Suppressor macrophage treated with lipopolysaccharide for 4 hours (primary cell): ENCODE measurements at regions not wholly inside any gene's neighbourhood (a gene's known extent, or its start where the extent isn't known, plus 50 kb on each side); places are given as distances from the start of the nearest gene placed in this dataset.

Experiments
- DNase-seq: peaks from one replicate; pipeline ENCODE4 v3.0.0-alpha.2; 2020

DNA sequence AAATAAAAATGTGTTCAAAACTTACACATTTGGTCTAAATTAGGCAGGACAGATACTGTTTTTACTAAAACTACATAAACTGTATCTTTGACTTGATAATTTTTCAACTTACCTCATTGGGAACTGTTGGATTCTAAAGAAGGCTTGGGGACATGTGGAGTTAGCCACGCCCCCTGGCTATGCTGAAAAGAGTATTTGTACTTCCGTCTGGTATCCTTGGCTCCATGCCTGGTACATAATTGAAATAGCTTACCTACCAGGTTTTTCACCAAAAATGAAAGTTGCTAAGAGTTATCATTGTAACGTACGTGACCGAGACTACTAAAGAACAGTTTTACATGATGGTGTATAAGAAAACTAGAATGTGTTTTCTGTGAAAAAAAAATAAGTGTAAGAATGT is 604.8 kb upstream of the IGFBP3 start:
- DNase-seq, result no peak

- DNase-seq, result no peak
Measured at GRCh38 chr7:46524350-46524749, 603.3 kb upstream of the IGFBP3 start.

DNA sequence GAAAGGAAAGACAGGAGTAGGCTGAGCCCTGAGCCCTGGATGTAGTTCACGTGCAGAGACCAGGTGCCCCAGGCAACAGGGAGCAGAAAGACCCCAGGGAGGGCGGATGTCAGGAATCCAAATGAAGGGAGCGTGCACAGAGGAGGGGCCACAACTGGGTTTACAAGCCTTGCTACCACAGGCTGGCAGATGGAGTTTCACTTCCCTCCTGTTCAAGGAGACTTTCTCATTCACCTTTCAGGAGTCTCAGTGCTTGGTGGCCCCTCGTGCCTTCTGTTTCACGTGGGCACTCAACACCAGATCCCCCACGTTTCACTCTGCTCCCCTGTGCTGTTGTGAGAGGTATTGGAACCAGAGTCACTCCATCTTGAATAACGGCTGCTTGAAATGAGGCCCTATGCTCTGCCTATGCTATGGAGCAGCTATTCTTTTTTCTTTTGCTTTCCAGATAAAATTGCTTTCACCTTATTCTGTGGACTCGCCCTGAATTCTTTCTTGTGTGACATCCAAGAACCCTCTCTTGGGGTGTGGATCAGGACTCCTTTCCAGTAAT is 601.4 kb upstream of the IGFBP3 start:
- no peak for DNase-seq

DNA sequence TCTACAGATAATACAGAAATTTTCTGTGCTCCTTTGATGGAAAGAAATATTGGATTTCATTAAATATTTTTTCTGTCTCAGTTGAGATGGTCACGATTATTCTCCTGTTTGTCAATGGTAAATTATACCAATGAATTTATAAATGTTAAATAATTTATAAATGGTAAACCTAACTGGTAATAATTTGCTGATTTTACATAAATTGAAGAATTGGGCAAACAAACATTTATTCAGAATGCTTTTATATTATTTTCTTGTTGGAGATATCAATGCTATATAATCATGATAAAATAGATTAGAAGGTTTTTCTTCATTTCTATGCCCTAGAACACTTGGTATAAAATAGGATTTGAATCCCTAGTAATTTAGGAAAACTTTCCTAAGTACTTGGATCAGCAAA is 597.6 kb upstream of the IGFBP3 start:
- no peak for DNase-seq

DNA sequence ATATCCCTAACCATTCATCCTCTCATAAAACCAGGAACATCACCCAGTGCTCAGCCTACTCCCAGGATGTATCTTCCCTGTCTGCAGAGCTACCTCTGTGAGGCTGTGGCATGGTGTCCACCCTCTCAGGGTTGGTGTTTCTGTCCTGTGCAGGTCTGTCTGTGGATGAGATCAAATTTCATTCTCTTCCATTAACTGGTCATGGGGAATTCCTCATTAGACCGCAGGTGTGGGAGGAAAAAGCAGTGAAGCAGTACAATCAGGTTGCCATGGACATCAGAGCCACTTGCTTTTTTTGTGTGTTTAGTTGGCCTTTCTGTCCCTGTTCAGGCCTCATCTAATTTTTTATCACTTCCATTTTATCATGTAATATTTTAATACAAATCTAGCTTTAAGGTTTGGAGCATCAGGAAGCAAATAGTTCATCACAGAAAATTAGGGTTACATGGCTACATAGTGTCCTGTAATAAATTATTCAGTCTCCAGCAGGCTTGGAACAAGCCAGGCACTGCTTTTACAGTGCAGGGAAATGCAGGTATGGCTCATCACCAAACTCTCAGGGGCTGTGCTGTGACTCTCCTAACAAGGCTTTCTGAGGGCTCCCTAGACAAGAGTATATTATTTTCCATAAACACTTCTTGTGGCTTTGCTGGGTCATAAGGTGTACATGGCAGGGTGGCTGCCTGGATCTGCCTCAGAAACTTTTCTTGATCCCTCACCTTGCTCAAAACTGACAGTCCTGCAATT is 594.9 kb upstream of the IGFBP3 start:
- no peak for DNase-seq

DNA sequence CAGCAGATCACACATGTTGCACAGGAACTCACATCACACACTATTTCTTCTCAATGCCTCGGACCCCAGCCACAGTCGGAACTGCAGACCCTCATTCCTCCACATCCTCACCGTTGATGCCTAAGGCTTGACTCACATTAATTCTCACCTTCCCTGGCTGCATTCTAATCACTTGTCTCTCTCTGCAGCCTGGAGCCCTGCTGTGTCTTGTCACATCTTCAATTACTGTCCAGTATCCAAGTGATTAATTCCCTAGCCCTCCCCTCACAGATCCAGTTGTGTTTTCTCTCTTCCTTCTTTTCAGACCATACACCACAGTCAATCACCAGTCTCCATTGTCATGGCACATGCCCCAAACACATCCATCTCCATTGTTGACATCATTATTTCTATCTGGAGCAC is 592.4 kb upstream of the IGFBP3 start:
- no peak for DNase-seq

DNA sequence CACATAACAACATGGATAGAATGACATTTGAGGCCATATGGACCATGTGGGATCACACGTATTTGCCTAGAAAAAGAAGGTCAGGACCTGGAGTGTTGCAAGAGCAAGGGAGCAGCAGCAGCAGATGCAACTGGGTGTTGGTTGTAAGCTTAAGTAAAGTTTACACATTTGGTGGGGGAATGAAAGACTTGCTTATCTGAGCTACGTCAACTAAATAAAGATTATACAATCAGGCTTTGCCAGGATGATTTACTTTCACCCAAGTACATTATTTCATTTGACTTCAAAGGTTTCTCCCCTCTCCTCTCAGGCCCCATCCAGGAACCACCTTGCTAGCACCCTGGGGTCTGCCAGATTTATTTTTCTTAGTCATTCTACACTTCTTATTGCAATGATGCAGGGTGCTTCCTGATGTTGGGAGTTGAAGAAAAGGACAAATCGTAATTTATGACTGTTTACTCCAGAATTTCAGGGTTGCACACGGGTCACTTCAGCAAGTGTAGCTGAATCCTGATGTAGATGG is 591.9 kb upstream of the IGFBP3 start:
- DNase-seq, result no peak

- no peak for DNase-seq
Measured at GRCh38 chr7:46511442-46512215, 590.6 kb upstream of the IGFBP3 start.

DNA sequence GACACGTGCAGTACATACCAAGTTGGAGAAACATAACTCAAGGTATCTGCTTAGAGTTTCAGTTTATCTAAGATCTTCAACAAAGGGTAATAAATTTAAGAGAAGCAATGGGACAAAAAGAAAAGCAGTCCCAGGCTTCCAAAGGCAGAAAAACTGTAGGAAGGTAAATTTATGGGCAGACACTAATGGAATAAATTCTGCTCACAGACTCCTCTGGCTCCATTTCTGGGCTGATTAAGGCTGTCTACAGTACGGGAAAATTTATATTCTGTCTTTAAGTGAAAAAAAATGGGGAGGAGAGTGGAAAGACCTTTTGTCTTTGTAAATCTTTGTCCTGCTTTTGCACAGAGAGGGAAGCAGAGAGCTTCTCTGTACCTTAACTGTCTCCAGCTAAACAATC is 587.5 kb upstream of the IGFBP3 start:
- DNase-seq, result no peak

- DNase-seq, result no peak
Measured at GRCh38 chr7:46507560-46507959, 586.5 kb upstream of the IGFBP3 start.

DNA sequence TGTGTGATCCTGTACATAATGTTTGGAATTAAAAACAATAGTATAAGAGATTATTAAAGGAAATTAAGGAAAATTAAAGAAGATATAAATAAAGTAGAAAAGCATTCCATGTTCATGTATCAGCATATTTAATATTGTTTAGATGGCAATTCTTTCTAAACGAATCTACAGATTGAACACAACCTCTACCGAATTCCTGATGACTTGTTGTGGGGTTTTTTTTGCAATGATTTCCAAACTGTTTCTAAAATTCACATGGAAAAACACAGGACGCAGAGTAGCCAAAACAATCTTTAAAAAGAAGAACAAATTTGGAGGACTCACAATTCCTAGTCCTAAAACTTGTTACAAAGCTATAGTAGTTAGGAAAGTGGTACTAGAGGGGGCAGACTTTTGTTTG is 573.4 kb upstream of the IGFBP3 start:
- no peak for DNase-seq

DNA sequence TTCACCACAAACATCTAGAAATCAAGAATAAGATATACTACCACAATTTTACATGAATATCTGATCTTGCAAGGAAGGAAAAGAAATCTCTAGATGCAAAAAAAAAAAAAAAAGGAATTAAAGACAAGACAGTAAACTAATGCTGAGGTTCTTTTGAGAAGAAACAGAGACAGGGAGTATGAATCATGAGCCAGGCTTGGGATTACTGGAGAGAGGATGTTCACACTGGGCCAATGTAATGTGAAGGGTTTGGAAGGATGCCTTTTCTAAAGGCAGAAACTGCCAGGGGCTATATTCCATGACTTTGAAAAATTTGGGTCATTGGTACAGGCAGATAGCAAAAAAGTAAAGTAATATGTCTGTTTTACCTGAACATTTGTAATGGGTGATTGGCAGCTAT is 573.0 kb upstream of the IGFBP3 start:
- no peak for DNase-seq

DNA sequence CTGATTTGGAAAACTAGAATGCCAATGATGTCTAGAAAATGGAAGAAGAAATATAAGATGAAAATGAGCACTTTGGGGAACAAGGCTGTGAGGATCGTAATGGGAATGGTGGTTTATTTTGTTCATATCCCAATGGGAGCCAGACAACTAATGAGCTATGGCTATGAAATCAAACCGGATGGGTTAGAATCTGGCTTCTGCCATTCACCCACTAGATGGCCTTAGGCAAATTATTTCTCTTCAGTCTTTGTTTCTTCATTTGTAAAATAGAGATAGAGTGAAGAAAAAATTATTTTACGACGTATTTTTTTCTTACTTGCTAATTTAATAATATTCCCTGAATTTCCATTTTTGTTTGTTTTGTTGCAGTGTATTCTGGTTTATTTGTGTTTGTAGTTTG is 572.1 kb upstream of the IGFBP3 start:
- DNase-seq, result no peak

GRCh38 chr7:46492466-46492865 is 571.4 kb upstream of the IGFBP3 start:
- no peak for DNase-seq

DNA sequence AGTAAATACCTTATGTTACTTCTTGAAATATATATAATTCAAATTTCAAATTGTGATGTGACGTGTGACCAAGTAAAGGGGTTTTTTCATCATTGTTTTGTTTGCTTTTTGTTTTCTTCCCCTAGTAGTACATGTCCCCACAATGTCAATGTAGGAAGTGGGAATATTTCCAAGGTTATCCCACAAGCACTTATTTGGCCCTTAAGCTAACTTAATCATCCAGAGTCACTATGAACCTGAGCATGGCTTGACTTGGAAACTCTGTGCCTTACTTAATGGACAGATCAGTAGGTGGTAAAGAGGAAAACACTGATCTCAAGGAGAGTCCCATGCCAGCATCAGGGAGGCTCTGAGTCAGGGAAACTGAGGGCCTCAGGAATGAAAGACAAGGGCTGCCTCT is 569.3 kb upstream of the IGFBP3 start:
- DNase-seq, result no peak

DNA sequence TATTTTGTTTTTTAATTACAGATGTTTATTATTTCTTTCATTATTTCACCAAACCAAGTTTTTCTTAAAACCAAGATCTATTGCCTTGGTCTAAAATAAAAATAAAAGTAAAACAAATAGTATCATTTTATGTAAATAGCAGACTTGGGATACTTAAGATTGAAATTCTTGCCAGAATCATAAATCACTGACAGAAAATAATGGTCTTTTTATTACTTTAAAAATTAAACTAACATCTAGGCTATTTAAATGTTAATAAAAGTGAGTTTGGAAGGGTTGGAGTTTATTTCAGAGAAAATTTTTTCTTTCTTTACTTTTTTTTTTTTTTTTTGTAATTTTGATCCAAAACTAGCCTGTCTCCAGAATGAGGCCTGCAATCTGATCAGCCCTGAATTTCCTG is 568.0 kb upstream of the IGFBP3 start:
- no peak for DNase-seq

GRCh38 chr7:46488607-46489006 is 567.5 kb upstream of the IGFBP3 start:
- DNase-seq, result no peak

DNA sequence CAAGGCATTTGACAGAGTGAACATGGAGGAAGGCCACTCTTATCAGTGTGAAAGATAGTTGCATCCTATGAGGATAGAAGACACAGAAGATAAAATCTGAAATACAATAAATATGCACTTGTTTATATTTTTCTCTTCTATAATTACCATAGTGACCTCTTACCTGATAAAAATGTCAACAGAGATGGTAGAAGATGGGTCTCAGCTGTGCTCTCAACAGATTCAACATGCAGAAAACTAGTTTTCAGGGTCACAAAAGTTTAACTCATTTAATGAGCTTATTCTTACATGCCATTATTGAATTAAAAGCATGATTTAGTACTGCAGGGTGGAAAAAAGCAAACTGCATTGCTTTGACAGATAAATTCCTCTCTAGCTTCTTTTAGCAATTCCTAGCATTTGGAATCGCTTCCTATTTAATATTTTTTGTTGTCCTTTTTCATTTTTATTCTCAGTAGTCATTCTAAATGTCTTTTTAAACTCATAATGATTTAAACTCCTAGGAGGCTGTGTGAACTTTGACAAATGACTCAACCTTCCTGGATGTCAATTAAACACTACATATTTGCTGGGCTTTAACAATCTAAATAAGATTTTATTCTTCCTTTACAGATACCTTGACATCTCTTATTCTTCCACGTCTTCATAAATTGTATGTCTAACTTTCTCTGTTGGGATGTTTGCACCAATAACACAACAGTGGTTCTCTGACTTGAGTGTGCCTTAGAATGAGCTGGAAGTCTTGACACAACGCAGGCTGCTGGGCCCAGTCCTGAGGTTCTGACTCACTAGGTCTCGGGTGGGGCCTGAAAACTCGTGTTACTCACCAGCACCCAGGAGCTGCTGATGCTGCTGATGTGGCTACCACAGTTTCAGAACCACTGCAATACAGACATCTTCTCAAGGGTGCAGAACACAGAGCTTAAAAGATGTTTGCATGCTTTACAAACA is 565.5 kb upstream of the IGFBP3 start:
- no peak for DNase-seq

DNA sequence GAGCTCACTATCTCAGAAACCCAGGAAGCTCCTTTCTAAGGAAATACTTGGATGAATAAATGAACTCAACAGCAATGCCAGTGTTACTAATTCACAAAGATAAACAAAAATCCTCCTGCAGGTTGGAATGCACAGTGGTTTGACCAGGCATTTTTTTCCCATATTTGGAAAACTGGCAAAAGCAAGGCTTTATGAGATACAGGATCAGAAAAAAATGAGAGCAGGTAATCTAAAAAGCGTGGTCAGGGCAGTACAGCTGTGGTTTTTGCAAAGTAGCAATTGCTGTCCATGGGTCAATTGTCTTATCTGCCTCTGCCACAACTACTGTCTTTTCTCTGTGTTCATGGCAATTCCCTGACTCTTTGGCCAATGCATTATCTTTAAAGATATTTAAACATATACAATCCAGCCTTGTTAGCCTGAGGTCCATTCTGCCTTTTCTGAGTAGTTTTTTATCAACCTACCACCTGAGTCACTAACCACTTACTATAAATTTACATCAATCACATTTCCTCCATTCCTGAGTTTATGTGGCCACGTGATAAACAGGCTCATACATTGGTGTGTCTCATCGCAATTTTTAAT is 564.5 kb upstream of the IGFBP3 start:
- no peak for DNase-seq

- no peak for DNase-seq
Measured at GRCh38 chr7:46484906-46485305, 563.8 kb upstream of the IGFBP3 start.

- no peak for DNase-seq
Measured at GRCh38 chr7:46480619-46481018, 559.5 kb upstream of the IGFBP3 start.

DNA sequence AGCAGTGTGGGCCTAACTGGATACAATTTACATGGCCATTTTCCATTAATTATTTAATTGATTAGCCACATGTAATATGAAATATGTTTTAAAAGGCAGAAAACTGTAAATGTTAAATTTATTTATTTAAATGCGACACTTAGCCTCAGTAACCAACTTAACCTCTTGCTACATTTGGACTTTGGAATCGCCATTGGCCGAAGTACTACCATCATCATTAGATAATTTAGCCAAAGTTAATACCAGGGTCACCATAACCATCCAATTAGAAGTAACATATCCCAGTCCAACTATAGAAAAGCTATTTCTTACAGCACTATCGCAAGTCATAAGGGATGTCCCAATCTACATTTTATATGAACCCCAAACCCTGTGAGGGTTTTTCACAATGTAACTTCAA is 558.6 kb upstream of the IGFBP3 start:
- DNase-seq, result no peak

- no peak for DNase-seq
Measured at GRCh38 chr7:46478046-46478445, 557.0 kb upstream of the IGFBP3 start.
